Ishikawa (cell line): ENCODE measurements at regions not wholly inside any gene's neighbourhood (a gene's known extent, or its start where the extent isn't known, plus 50 kb on each side); places are given as distances from the start of the nearest gene placed in this dataset.

Experiments
- CEBPB ChIP-seq: IDR thresholded peaks from 2 replicates; pipeline ENCODE4 v1.6.1; 2012
- EP300 ChIP-seq: IDR thresholded peaks from 2 replicates; pipeline ENCODE4 v1.6.1; 2012; ENCODE audit warnings: borderline replicate concordance
- MAX ChIP-seq: IDR thresholded peaks from 2 replicates; pipeline ENCODE4 v1.6.1; 2012
- NFIC ChIP-seq: IDR thresholded peaks from 2 replicates; pipeline ENCODE4 v1.6.1; 2012
- RAD21 ChIP-seq: IDR thresholded peaks from 2 replicates; pipeline ENCODE4 v1.6.1; 2012; ENCODE audit warnings: low read depth
- REST ChIP-seq: IDR thresholded peaks from 2 replicates; pipeline ENCODE4 v1.6.1; 2012; ENCODE audit warnings: low read depth, mild to moderate bottlenecking
- TAF1 ChIP-seq: IDR thresholded peaks from 2 replicates; pipeline ENCODE4 v1.6.1; 2012; ENCODE audit warnings: low read depth, mild to moderate bottlenecking
- TCF12 ChIP-seq: IDR thresholded peaks from 2 replicates; pipeline ENCODE4 v1.6.1; 2012; ENCODE audit warnings: low read depth
- USF1 ChIP-seq: IDR thresholded peaks from 2 replicates; pipeline ENCODE4 v1.6.1; 2012
- YY1 ChIP-seq: IDR thresholded peaks from 2 replicates; pipeline ENCODE4 v1.6.1; 2012; ENCODE audit warnings: low read depth

- TF ChIP-seq TCF12 = no peak
- no peak for TF ChIP-seq TAF1
- TF ChIP-seq REST = no peak
- TF ChIP-seq NFIC = no peak
- no peak for TF ChIP-seq RAD21
- no peak for TF ChIP-seq USF1
- no peak for TF ChIP-seq CEBPB
- no peak for TF ChIP-seq MAX
- TF ChIP-seq EP300 = no peak
- TF ChIP-seq YY1 = no peak
Measured at GRCh38 chr2:147578529-147578928, 266.3 kb upstream of the ACVR2A start.
